ENCODE measurements at regions not wholly inside any gene's neighbourhood (a gene's known extent, or its start where the extent isn't known, plus 50 kb on each side); places are given as distances from the start of the nearest gene placed in this dataset.

DNA sequence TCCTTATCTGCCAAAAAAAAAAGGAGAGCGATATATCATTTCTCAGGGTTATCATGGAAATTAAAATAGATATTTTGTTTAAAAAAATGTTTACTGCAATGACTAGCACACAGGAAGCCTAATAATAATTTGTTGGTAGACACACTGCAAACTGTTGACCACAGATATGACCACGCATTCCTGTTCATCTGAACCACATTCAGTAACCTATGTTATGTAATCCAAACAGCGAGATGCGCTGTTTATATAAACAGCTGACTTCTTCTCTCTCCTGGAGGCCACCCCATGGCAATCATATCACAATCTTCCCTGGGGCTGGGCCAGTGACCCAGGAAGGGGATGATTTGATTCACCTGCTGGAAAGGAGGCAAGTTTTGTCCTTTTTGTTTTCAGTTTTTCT, 129.3 kb upstream of the UST start:
- in situ Hi-C loops (cut with HindIII; ENCODE audit: low sequenced_read_pairs), result no loop called here
- TF ChIP-seq, protein P1, sequence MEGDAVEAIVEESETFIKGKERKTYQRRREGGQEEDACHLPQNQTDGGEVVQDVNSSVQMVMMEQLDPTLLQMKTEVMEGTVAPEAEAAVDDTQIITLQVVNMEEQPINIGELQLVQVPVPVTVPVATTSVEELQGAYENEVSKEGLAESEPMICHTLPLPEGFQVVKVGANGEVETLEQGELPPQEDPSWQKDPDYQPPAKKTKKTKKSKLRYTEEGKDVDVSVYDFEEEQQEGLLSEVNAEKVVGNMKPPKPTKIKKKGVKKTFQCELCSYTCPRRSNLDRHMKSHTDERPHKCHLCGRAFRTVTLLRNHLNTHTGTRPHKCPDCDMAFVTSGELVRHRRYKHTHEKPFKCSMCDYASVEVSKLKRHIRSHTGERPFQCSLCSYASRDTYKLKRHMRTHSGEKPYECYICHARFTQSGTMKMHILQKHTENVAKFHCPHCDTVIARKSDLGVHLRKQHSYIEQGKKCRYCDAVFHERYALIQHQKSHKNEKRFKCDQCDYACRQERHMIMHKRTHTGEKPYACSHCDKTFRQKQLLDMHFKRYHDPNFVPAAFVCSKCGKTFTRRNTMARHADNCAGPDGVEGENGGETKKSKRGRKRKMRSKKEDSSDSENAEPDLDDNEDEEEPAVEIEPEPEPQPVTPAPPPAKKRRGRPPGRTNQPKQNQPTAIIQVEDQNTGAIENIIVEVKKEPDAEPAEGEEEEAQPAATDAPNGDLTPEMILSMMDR (IDR thresholded peaks at IDR 0.05; ENCODE audit: low read depth, low read length, missing control alignments), result no peak
- H3K4me3 ChIP-seq (ENCODE audit: low read depth, low read length), result no peak overlapping the region
- DNase-seq (ENCODE audit: low read depth), result no peak

DNA sequence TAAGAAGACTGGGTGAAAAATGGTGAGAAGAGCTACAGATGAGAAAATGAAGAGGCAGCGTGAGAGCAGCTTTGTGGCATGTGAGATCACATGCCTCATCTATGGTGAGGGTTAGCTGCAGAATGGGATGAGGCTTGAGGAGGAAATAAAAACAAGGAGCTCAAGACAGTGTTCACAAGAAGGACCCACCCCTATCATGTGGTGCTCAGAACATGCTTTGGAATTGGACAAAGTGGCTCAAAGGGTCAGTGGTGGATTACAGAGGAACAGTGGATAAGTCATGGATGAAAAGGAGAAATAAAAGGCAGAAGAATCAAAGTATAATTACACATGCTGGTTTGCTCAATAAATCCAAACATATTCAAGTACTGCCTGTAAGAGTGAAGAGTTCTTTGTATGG, 126.9 kb upstream of the UST start:
- DNase-seq (ENCODE audit: low read depth), result no peak
- in situ Hi-C loops (cut with HindIII; ENCODE audit: low sequenced_read_pairs), result no loop called here
- no peak overlapping the region for H3K4me3 ChIP-seq (ENCODE audit: low read depth, low read length)
- TF ChIP-seq, protein P1 (IDR thresholded peaks at IDR 0.05; ENCODE audit: low read depth, low read length, missing control alignments), result no peak

DNA sequence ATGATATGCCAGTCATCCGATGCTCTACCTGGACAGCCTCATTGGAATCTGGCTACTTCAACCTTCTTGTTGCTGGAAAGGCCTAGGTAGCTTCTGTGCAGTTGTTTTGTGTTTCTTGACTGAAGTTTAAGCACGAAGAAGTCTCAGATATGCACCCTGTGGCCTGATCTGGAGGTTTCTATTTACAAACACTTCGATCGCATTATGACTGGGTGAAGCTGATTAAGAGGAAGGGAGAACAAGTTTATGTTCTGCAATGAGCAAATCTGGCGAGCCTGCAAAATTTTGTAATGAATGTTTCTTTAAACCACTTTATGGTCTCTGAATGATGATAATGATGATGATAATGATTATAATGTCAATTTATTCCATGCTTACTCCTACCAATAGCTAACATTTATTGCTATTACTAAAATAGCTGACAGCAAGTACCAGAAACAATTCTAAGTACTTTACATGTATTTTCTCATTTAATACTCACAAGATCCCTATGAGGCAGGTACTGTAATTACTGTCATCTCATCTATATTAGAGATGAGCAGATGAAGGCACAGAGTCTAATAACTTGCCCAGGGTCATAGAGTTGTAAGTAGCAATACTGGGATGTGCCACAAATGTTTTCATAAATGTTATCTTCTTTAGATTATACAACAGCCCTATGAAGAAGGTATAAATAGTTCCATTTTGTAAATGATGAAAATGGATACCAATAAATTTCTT, 126.1 kb upstream of the UST start:
- no peak for DNase-seq (ENCODE audit: low read depth)
- in situ Hi-C loops (cut with HindIII; ENCODE audit: low sequenced_read_pairs), result no loop called here
- H3K4me3 ChIP-seq (ENCODE audit: low read depth, low read length), result no peak overlapping the region
- TF ChIP-seq, protein P1 (IDR thresholded peaks at IDR 0.05; ENCODE audit: low read depth, low read length, missing control alignments), result no peak

- TF ChIP-seq, protein P1 (IDR thresholded peaks at IDR 0.05; ENCODE audit: low read depth, low read length, missing control alignments), result no peak
- no peak overlapping the region for H3K4me3 ChIP-seq (ENCODE audit: low read depth, low read length)
- in situ Hi-C loops (cut with HindIII; ENCODE audit: low sequenced_read_pairs), result no loop called here
- DNase-seq (ENCODE audit: low read depth), result no peak
Observed at GRCh38 chr6:148625609-148626008, 121.2 kb upstream of the UST start.

DNA sequence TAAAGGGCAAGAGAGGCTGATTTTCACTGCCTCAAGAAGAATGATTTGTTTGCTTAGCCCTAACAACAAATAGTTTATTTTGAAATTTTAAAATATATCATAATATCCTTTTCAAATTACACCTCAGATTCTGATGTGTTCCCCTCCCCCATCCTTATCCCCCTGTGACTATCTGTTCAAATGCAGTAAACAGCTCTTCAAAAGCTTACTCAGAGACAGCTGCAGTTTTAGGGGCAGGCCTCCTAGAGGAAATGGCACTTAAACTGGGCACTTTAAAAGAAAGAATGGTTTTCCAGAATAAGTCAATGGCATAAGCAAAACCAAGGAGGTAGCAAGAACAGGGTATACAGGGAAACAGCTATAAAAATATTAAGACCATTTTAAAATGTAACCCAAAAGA, 118.6 kb upstream of the UST start:
- TF ChIP-seq, protein P1 (IDR thresholded peaks at IDR 0.05; ENCODE audit: low read depth, low read length, missing control alignments), result no peak
- no peak for DNase-seq (ENCODE audit: low read depth)
- in situ Hi-C loops (cut with HindIII; ENCODE audit: low sequenced_read_pairs), result no loop called here
- H3K4me3 ChIP-seq (ENCODE audit: low read depth, low read length), result no peak overlapping the region

DNA sequence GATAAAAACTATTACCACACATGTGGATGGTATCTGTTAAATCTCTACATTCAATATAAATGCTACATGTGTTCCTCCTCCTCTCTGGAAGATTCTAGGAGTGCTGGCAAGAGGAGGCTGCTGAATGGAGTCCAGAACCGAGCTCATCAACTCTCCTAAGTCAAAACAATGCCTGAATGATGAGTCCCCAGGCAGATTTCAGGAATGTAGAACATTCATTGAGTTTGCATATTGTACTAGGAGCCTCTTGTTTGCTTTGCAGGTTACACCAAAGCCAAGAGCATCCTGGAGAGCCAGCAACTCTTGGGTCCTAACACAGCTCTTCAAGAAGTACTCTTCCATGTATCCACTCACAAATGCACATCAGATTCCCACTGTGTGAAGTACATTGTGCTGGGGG, 117.6 kb upstream of the UST start:
- TF ChIP-seq, protein P1 (IDR thresholded peaks at IDR 0.05; ENCODE audit: low read depth, low read length, missing control alignments), result no peak
- no peak overlapping the region for H3K4me3 ChIP-seq (ENCODE audit: low read depth, low read length)
- DNase-seq (ENCODE audit: low read depth), result no peak
- in situ Hi-C loops (cut with HindIII; ENCODE audit: low sequenced_read_pairs), result no loop called here

All from astrocyte of the cerebellum (primary cell).